SK-N-SH treated with all-trans-retinoic acid at 6 μM for 48 hours (cell line): ENCODE measurements at regions not wholly inside any gene's neighbourhood (a gene's known extent, or its start where the extent isn't known, plus 50 kb on each side); places are given as distances from the start of the nearest gene placed in this dataset.

ENCODE experiments used
- ATAC-seq: fragments of 200-7000 bp; cut with Tn5 transposase; 3 replicates; pipeline ENCODE4 v1.9.1; 2020; ENCODE audit warnings: mild to moderate bottlenecking, moderate library complexity
- ARNTL ChIP-seq: fragments of 450-650 bp; formaldehyde crosslinking; IDR thresholded peaks from 2 replicates; pipeline ENCODE4 v1.5.0; 2020; ENCODE audit warnings: low read depth, mild to moderate bottlenecking, moderate library complexity, borderline replicate concordance
- BACH2 ChIP-seq: fragments of 250-450 bp; sonication (Bioruptor Pico); IDR thresholded peaks from 2 replicates; pipeline ENCODE4 v1.9.0; 2021; ENCODE audit warnings: mild to moderate bottlenecking, borderline replicate concordance
- CREB5 ChIP-seq: fragments of 250-450 bp; sonication (Bioruptor Pico); IDR thresholded peaks from 2 replicates; pipeline ENCODE4 v1.5.1; 2020; ENCODE audit warnings: low read depth, mild to moderate bottlenecking, moderate library complexity
- CSDC2 ChIP-seq: fragments of 250-450 bp; sonication (Bioruptor Pico); IDR thresholded peaks from 2 replicates; pipeline ENCODE4 v1.5.0; 2020; ENCODE audit warnings: mild to moderate bottlenecking, moderate library complexity
- GLIS3 ChIP-seq: fragments of 250-450 bp; sonication (Bioruptor Pico); IDR thresholded peaks from 2 replicates; pipeline ENCODE4 v1.5.0; 2020; ENCODE audit warnings: mild to moderate bottlenecking, moderate library complexity
- ISL1 ChIP-seq: fragments of 250-450 bp; sonication (Bioruptor Pico); IDR thresholded peaks from 2 replicates; pipeline ENCODE4 v2.1.2; 2022; ENCODE audit warnings: mild to moderate bottlenecking, moderate library complexity
- OSR1 ChIP-seq: fragments of 250-450 bp; sonication (Bioruptor Pico); IDR thresholded peaks from 2 replicates; pipeline ENCODE4 v1.8.0; 2022; ENCODE audit warnings: moderate library complexity, mild to moderate bottlenecking, inconsistent platforms
- PATZ1 ChIP-seq: fragments of 250-450 bp; sonication (Bioruptor Pico); IDR thresholded peaks from 2 replicates; pipeline ENCODE4 v1.8.0; 2020; ENCODE audit warnings: mild to moderate bottlenecking, moderate library complexity, borderline replicate concordance
- POU6F1 ChIP-seq: fragments of 250-450 bp; sonication (Bioruptor Pico); IDR thresholded peaks from 2 replicates; pipeline ENCODE4 v1.8.0; 2021; ENCODE audit warnings: low read depth, mild to moderate bottlenecking, moderate library complexity, borderline replicate concordance
- RARB ChIP-seq: fragments of 250-450 bp; sonication (Bioruptor Pico); IDR thresholded peaks from 2 replicates; pipeline ENCODE4 v1.8.0; 2021; ENCODE audit warnings: mild to moderate bottlenecking, moderate library complexity
- SNAI2 ChIP-seq: fragments of 250-450 bp; sonication (Bioruptor Pico); IDR thresholded peaks from 2 replicates; pipeline ENCODE4 v1.5.0; 2020; ENCODE audit warnings: mild to moderate bottlenecking, moderate library complexity
- TCF4 ChIP-seq: fragments of 250-450 bp; sonication (Bioruptor Pico); IDR thresholded peaks from 2 replicates; pipeline ENCODE4 v1.8.0; 2021; ENCODE audit warnings: mild to moderate bottlenecking, moderate library complexity, borderline replicate concordance
- TSHZ2 ChIP-seq: fragments of 250-450 bp; sonication (Bioruptor Pico); IDR thresholded peaks from 2 replicates; pipeline ENCODE4 v1.5.0; 2020; ENCODE audit warnings: mild to moderate bottlenecking, moderate library complexity
- ZC3H10 ChIP-seq: fragments of 250-450 bp; sonication (Bioruptor Pico); IDR thresholded peaks from 2 replicates; pipeline ENCODE4 v1.5.1; 2021; ENCODE audit warnings: mild to moderate bottlenecking, moderate library complexity
- ZFP3 ChIP-seq: fragments of 250-450 bp; sonication (Bioruptor Pico); IDR thresholded peaks from 2 replicates; pipeline ENCODE4 v1.5.0; 2020; ENCODE audit warnings: mild to moderate bottlenecking, moderate library complexity
- ZFP30 ChIP-seq: fragments of 450-650 bp; formaldehyde crosslinking; IDR thresholded peaks from 2 replicates; pipeline ENCODE4 v1.5.0; 2022; ENCODE audit warnings: mild to moderate bottlenecking, moderate library complexity
- ZNF565 ChIP-seq: fragments of 450-650 bp; formaldehyde crosslinking; conservative IDR thresholded peaks from 2 replicates; pipeline ENCODE4 v1.5.0; 2020; ENCODE audit warnings: low read depth, mild to moderate bottlenecking, moderate library complexity
- ZNF70 ChIP-seq: fragments of 450-650 bp; formaldehyde crosslinking; IDR thresholded peaks from 2 replicates; pipeline ENCODE4 v1.5.0; 2020; ENCODE audit warnings: mild to moderate bottlenecking, moderate library complexity
- ZNF8 ChIP-seq: fragments of 450-650 bp; formaldehyde crosslinking; IDR thresholded peaks from 2 replicates; pipeline ENCODE4 v1.5.0; 2020; ENCODE audit warnings: mild to moderate bottlenecking, moderate library complexity

- TF ChIP-seq GLIS3 (CRISPR knock-in tag) (no peak), ZNF70 (CRISPR knock-in tag) (no peak), TSHZ2 (no peak), ARNTL (CRISPR knock-in tag) (no peak), CREB5 (CRISPR knock-in tag) (no peak), ISL1 (CRISPR knock-in tag) (no peak), SNAI2 (no peak), OSR1 (no peak)
- ATAC-seq = no peak
Measured at GRCh38 chr7:63080831-63081230, 917.8 kb upstream of the ZNF722 start.

- TF ChIP-seq CREB5 (CRISPR knock-in tag) = no peak
- no peak for TF ChIP-seq RARB
- no peak for TF ChIP-seq ZC3H10 (CRISPR knock-in tag)
- no peak for TF ChIP-seq ZNF8 (CRISPR knock-in tag)
- no peak for TF ChIP-seq ZFP30
- TF ChIP-seq BACH2 (CRISPR knock-in tag) = no peak
- TF ChIP-seq ZFP3 (CRISPR knock-in tag) = no peak
- no peak for TF ChIP-seq TCF4 (CRISPR knock-in tag)
- no peak for TF ChIP-seq CSDC2 (CRISPR knock-in tag)
- TF ChIP-seq TSHZ2 = no peak
- no peak for TF ChIP-seq POU6F1 (CRISPR knock-in tag)
- TF ChIP-seq ZNF565 (CRISPR knock-in tag) = no peak
- TF ChIP-seq ZNF70 (CRISPR knock-in tag) = no peak
- no peak for TF ChIP-seq PATZ1 (CRISPR knock-in tag)
- ATAC-seq = no peak
Measured at GRCh38 chr7:63087575-63088190, 911.0 kb upstream of the ZNF722 start.
